ENCODE measurements at regions not wholly inside any gene's neighbourhood (a gene's known extent, or its start where the extent isn't known, plus 50 kb on each side); places are given as distances from the start of the nearest gene placed in this dataset.

DNA sequence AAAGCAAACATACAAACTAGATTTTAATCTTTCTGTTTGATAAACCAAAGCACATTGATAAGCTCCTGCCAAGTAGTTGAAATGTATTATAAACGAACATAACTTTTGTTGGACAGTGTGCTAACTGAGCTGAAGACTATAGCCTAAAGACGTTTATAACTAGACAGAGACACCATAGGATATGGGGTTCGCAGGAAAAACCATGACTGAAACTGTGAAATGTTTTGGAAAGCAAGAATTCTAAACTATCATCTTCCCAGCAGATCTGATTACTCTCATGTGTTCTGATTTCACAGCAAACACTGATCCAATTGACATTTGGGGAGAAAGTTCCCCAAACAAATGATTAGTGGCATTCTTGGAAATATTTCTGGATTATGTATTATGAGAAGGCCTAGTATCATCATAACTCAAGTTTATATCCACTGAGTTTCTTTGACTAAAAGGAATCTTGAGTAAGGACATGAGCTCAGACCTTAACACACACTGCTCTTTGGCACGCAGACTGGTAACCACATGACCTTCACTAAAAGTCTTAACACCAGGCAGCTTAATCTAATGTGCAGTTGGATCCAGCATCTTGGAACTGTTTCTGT, 375.2 kb downstream of the ZNF608 start:
- peak in 3 of 4 donors; percentile 44 to 64 (median 50) for ATAC-seq
- intact Hi-C loops (cut with DNase I) = no loop called here
- TF ChIP-seq, protein P1, sequence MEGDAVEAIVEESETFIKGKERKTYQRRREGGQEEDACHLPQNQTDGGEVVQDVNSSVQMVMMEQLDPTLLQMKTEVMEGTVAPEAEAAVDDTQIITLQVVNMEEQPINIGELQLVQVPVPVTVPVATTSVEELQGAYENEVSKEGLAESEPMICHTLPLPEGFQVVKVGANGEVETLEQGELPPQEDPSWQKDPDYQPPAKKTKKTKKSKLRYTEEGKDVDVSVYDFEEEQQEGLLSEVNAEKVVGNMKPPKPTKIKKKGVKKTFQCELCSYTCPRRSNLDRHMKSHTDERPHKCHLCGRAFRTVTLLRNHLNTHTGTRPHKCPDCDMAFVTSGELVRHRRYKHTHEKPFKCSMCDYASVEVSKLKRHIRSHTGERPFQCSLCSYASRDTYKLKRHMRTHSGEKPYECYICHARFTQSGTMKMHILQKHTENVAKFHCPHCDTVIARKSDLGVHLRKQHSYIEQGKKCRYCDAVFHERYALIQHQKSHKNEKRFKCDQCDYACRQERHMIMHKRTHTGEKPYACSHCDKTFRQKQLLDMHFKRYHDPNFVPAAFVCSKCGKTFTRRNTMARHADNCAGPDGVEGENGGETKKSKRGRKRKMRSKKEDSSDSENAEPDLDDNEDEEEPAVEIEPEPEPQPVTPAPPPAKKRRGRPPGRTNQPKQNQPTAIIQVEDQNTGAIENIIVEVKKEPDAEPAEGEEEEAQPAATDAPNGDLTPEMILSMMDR (IDR thresholded peaks at IDR 0.05) = no peak
- no peak overlapping the region for H3K27ac ChIP-seq
- H3K27me3 ChIP-seq = no peaks in the 10 kb centered on the region
- FAIRE-seq = no peak
- 49 to 50% methylated on average over 4 of the region's 4 CpGs for WGBS, 2 donors
- H3K9me3 ChIP-seq = no peaks in the 10 kb centered on the region
- no peaks in the 10 kb centered on the region for H3K36me3 ChIP-seq
- H3K4me3 ChIP-seq = no peak overlapping the region
- peak in 1 of 6 donors; percentile 19 for DNase-seq
- peaks cover 0 to 5% (median 0%) of the 10 kb centered on the region in 3 donors for H3K4me1 ChIP-seq

DNA sequence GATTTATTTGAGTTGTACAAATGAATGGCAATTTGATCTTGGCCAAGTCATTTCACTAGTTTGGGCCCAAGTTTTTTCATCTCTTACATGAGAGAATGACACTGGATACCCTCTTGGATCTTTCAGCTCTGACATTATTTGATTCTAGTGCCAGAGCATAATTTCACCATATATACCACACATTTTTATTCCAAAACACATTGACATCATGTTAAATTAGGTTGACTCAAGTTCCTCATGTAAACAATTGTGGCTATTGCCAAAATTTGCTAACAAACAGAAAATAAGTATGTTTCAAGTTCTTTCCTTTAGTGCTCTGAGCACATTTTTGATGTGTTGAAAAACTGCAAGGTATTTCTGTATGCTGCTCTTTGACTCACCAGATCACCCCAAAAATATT, 375.8 kb downstream of the ZNF608 start:
- Histone ChIP-seq H3K27ac (no peak overlapping the region), H3K9me3 (no peaks in the 10 kb centered on the region), H3K4me3 (no peak overlapping the region), H3K4me1 (peaks cover 0 to 5% (median 0%) of the 10 kb centered on the region in 3 donors), H3K27me3 (no peaks in the 10 kb centered on the region), H3K36me3 (no peaks in the 10 kb centered on the region)
- no peak for DNase-seq
- intact Hi-C loops (cut with DNase I) = no loop called here
- no peak for FAIRE-seq
- TF ChIP-seq, protein P1 (IDR thresholded peaks at IDR 0.05) = no peak
- no peak for ATAC-seq

DNA sequence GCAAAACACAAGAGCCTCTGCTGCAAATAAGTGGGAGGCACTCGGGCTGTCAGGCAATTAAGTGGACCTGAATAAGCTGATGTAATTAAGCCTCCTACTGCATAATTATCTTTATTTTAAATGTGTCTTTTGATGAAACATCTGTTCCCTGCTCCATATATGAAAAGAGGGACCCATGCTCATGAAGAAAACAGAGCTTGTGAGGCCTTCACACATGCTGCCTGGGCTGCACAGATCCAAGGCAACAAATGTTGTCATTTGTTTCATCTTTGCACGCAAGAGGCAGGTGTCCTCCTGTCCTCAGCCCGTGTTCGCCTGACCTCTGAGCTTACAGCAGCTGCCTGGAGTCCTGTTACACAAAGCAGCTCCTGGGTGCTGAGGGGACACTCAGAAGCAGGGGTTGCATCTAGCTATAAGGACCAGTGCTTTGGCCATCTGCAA, 381.1 kb downstream of the ZNF608 start:
- ATAC-seq = no peak
- 80 to 89% methylated on average over 4 of the region's 4 CpGs for WGBS, 2 donors
- no peak for FAIRE-seq
- no peak for DNase-seq
- H3K9me3 ChIP-seq = no peaks in the 10 kb centered on the region
- TF ChIP-seq, protein P1 (IDR thresholded peaks at IDR 0.05) = no peak
- H3K27me3 ChIP-seq = no peaks in the 10 kb centered on the region
- intact Hi-C loops (cut with DNase I) = no loop called here
- H3K4me3 ChIP-seq = no peak overlapping the region
- H3K27ac ChIP-seq = no peak overlapping the region
- H3K36me3 ChIP-seq = no peaks in the 10 kb centered on the region
- no peaks in the 10 kb centered on the region for H3K4me1 ChIP-seq

DNA sequence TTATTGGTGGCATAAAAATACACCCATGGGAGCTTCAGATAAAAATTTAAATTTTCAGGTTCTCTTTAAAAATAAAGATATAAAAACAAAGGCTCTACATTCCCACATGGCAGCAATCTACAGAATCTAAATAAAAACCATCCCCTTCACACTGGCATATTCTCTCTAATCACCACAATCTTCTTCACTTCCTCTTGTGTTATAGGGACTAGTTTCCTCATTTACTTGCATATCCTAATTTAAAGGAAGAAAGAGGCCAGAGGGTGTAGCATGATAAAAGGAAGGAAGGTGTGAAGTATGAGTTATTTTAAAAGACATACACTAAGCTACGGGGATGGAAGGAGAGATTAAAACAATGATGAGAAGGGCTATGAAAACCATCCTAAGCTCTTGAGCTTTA, 390.5 kb downstream of the ZNF608 start:
- H3K4me1 ChIP-seq = no peaks in the 10 kb centered on the region
- FAIRE-seq = no peak
- ATAC-seq = no peak
- no peak overlapping the region for H3K4me3 ChIP-seq
- TF ChIP-seq, protein P1 (IDR thresholded peaks at IDR 0.05) = no peak
- H3K27ac ChIP-seq = no peak overlapping the region
- H3K9me3 ChIP-seq = no peaks in the 10 kb centered on the region
- DNase-seq = no peak
- intact Hi-C loops (cut with DNase I) = no loop called here
- no peaks in the 10 kb centered on the region for H3K36me3 ChIP-seq
- 94 to 98% methylated on average over 1 of the region's 1 CpG for WGBS, 2 donors
- H3K27me3 ChIP-seq = no peaks in the 10 kb centered on the region

DNA sequence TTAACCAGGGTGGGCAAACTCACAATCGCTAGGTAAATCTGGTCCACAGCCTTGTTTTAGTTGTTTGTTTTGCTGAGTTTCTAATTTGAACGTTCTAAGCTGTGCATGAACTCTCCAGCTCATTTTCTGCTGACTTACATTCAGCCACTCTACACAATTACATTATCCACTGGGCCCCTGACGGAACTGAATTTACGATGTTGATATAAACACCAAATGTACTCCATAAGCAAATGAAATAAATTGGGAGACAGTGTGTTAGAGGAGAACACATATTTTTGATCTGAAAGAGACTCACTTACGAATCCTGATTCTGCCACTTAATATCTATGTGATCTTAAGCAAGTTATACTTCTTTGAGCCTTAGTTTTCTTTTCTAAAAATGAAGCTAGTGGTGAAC, 393.4 kb downstream of the ZNF608 start:
- Histone ChIP-seq H3K9me3 (no peaks in the 10 kb centered on the region), H3K4me1 (no peaks in the 10 kb centered on the region), H3K27me3 (no peaks in the 10 kb centered on the region), H3K27ac (no peak overlapping the region), H3K36me3 (no peaks in the 10 kb centered on the region), H3K4me3 (no peak overlapping the region)
- FAIRE-seq = no peak
- ATAC-seq = no peak
- intact Hi-C loops (cut with DNase I) = no loop called here
- no peak for DNase-seq
- TF ChIP-seq, protein P1 (IDR thresholded peaks at IDR 0.05) = no peak
- WGBS, 2 donors = 86% methylated on average over 5 of the region's 5 CpGs
